ENCODE measurements at regions not wholly inside any gene's neighbourhood (a gene's known extent, or its start where the extent isn't known, plus 50 kb on each side); places are given as distances from the start of the nearest gene placed in this dataset.

DNA sequence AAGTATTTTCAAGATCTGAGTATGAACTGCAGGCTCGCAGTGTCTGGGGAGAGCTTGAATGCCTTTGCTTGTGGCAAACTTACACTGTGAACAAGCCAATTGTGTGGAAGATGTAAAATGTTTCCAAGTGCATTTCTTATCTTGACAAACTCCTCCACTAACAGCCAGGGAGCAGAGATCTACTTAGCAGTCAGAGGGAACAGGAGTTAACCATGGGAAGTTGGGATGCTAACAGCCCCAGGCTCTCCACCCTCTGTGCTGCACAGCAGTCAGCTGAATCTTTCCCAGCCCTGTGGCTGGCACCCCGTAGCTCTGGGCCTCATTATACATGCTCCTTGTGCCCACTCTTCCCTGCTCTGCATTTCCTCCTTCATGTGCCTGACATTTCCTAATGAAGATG lies 450.2 kb downstream of the TSN start:
- TF ChIP-seq, protein P1, sequence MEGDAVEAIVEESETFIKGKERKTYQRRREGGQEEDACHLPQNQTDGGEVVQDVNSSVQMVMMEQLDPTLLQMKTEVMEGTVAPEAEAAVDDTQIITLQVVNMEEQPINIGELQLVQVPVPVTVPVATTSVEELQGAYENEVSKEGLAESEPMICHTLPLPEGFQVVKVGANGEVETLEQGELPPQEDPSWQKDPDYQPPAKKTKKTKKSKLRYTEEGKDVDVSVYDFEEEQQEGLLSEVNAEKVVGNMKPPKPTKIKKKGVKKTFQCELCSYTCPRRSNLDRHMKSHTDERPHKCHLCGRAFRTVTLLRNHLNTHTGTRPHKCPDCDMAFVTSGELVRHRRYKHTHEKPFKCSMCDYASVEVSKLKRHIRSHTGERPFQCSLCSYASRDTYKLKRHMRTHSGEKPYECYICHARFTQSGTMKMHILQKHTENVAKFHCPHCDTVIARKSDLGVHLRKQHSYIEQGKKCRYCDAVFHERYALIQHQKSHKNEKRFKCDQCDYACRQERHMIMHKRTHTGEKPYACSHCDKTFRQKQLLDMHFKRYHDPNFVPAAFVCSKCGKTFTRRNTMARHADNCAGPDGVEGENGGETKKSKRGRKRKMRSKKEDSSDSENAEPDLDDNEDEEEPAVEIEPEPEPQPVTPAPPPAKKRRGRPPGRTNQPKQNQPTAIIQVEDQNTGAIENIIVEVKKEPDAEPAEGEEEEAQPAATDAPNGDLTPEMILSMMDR (IDR thresholded peaks at IDR 0.05; ENCODE audit: control insufficient read depth, extremely low read depth, insufficient read depth) = no peak
- no peak overlapping the region for H3K4me3 ChIP-seq (ENCODE audit: low read depth, low read length)
- no peak for DNase-seq (ENCODE audit: low read depth)

DNA sequence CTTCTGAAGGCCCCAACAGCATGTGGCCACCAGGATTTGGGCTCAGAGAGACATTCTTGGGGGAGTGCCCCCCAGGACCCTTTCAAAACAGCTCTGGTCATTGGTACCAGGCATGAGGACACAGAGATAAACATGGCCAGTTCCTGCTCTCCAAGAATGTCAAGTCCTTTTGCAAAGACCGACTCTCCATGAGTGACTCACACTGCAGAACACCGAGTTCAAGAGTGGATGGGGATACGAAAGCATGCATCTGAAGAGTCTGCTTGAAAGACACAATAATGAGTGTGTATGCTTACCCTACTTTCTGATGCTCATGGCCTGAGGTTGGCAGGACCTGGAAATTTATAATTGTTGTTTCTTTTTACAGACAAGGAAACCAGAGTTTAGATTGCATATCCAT lies 450.6 kb downstream of the TSN start:
- H3K4me3 ChIP-seq (ENCODE audit: low read depth, low read length) = no peak overlapping the region
- TF ChIP-seq, protein P1 (IDR thresholded peaks at IDR 0.05; ENCODE audit: control insufficient read depth, extremely low read depth, insufficient read depth) = no peak
- no peak for DNase-seq (ENCODE audit: low read depth)

DNA sequence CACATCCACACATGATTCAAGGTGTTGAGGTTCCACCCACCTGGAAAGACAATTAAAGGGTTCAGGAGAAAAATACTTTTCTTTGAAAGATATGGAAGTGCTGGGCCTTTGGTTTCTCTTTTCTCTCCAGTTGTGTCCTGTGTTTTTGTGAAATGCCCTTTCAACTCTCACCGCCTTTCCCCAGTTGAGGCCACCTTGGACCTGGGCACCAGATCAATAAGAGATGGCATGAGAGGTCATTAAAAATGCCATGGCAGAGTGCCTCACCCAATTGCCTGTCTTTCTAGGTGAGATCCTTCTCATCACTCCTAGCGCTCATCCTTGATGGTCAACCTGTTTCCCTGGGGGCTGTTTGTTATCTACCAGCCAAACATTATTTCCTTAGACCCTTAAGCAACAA lies 453.9 kb downstream of the TSN start:
- DNase-seq (ENCODE audit: low read depth) = no peak

DNA sequence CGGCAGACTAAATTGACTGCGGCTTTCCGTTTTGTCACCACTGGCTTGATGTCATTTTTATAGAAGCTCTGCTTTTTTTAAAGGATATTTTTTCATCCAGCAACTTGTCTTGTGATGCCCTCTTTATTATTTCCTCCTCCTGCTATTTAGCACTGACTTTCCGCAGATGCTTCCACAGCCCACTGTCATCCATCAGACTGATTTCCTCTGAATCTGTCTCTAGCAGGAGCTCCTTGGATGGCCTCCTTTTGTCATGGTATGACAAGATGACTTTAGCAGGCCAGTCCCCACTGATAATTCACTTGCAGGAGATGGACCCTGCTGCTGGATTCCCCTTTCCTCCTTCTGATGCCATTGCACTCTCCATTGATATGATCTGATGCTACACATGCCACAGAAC lies 454.6 kb downstream of the TSN start:
- no peak overlapping the region for H3K4me3 ChIP-seq (ENCODE audit: low read depth, low read length)
- DNase-seq (ENCODE audit: low read depth) = no peak
- TF ChIP-seq, protein P1 (IDR thresholded peaks at IDR 0.05; ENCODE audit: control insufficient read depth, extremely low read depth, insufficient read depth) = no peak

More for the DNA sequence above, 453.9 kb downstream of the TSN start:
- TF ChIP-seq, protein P1 (IDR thresholded peaks at IDR 0.05; ENCODE audit: control insufficient read depth, extremely low read depth, insufficient read depth) = no peak
- H3K4me3 ChIP-seq (ENCODE audit: low read depth, low read length) = no peak overlapping the region

DNA sequence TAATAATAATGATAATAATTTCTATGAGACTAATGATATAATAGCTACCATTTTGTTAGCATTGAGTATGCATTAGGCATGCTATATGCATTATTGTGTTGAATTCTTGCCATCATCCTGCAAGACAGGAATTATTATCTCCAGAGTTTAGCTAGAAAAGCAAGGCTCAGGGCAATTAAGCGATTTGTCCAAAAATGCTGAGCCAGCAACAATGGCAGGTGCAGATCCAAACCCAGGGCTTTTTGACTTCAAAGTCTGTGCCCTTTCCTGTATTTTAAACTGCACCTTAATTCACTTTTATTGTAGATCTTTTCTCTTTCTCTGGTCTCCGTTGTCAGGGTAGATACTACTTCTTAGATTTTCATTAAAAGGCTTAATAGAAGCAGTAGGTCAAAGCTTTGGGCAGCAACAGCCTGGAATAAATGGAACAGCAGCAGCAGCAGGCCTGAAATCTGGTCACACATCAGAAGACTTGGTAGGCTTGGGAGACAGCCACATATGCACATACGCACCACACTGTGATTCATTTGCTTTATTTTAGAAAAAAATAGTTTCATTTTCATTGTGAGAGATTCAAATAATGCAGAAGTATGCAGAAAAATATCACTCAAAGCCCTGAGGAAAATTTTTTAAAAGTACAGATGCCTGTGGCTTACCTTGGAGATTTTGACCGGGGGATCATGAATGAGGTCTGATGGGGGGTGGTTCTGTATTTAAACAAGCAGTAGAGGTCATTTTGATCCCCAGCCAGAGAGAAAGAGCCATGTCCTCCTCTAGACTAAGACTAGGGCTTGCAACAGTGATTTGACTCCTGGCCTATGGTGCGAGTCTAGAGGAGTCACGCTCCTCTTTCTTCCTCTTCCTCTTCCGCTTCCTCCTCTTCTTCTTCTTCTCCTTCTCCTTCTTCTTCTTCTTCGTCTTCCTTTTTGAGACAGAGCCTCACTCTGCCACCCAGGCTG lies 455.7 kb downstream of the TSN start:
- no peak overlapping the region for H3K4me3 ChIP-seq (ENCODE audit: low read depth, low read length)
- TF ChIP-seq, protein P1 (IDR thresholded peaks at IDR 0.05; ENCODE audit: control insufficient read depth, extremely low read depth, insufficient read depth) = no peak
- DNase-seq (ENCODE audit: low read depth) = no peak

DNA sequence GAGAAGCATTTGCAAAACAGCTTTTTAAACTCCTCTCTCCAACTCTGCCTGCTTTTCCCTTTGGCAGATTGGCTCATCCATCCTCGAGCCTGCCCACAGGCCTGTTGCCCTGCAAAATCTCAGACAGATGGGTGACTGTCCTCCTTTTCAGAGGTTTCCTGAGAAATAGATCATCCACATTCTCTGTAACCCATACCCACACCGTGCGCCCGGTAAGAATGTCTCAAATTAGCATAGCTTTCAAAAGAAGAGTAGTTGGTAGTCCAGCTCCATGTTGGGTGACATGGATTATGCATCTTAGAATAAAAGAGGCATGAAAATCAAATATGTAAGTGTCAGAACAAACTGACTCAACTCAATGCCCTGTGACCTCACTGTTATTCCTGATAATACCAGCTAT lies 457.9 kb downstream of the TSN start:
- no peak for DNase-seq (ENCODE audit: low read depth)
- TF ChIP-seq, protein P1 (IDR thresholded peaks at IDR 0.05; ENCODE audit: control insufficient read depth, extremely low read depth, insufficient read depth) = no peak
- no peak overlapping the region for H3K4me3 ChIP-seq (ENCODE audit: low read depth, low read length)

All from LNCaP clone FGC (cell line).